ENCODE measurements at regions not wholly inside any gene's neighbourhood (a gene's known extent, or its start where the extent isn't known, plus 50 kb on each side); places are given as distances from the start of the nearest gene placed in this dataset.

GRCh38 chr11:10623797-10624761 lies 55.6 kb upstream of the LYVE1 start:
- DNase-seq (ENCODE audit: low read depth, low spot score), result peak; percentile 61
- in situ Hi-C loops (cut with HindIII; ENCODE audit: low pct_unique_long_range_greater_than_20kb, low sequenced_read_pairs), result no loop called here

- DNase-seq (ENCODE audit: low read depth, low spot score), result peak; percentile 15
Measured at GRCh38 chr11:10622957-10623791, 54.7 kb upstream of the LYVE1 start.

GRCh38 chr11:10622108-10622507 lies 53.6 kb upstream of the LYVE1 start:
- in situ Hi-C loops (cut with HindIII; ENCODE audit: low pct_unique_long_range_greater_than_20kb, low sequenced_read_pairs), result no loop called here
- no peak for DNase-seq (ENCODE audit: low read depth, low spot score)

More at GRCh38 chr11:10622957-10623791, 54.7 kb upstream of the LYVE1 start:
- in situ Hi-C loops (cut with HindIII; ENCODE audit: low pct_unique_long_range_greater_than_20kb, low sequenced_read_pairs), result no loop called here

GRCh38 chr11:10619131-10619680 lies 50.7 kb upstream of the LYVE1 start:
- DNase-seq (ENCODE audit: low read depth, low spot score), result no peak
- in situ Hi-C loops (cut with HindIII; ENCODE audit: low pct_unique_long_range_greater_than_20kb, low sequenced_read_pairs), result no loop called here

- in situ Hi-C loops (cut with HindIII; ENCODE audit: low pct_unique_long_range_greater_than_20kb, low sequenced_read_pairs), result no loop called here
- DNase-seq (ENCODE audit: low read depth, low spot score), result no peak
Measured at GRCh38 chr11:10618490-10618889, 50.0 kb upstream of the LYVE1 start.
